ENCODE measurements at regions not wholly inside any gene's neighbourhood (a gene's known extent, or its start where the extent isn't known, plus 50 kb on each side); places are given as distances from the start of the nearest gene placed in this dataset.

- H3K4me2 ChIP-seq (ENCODE audit: low read length) = no peak overlapping the region
- H4K20me1 ChIP-seq (ENCODE audit: insufficient read depth, low read length) = no peaks in the 10 kb centered on the region
- TF ChIP-seq EZH2phosphoT487 (IDR thresholded peaks at IDR 0.05; ENCODE audit: low read depth) = no peak
- peaks cover 15% of the 10 kb centered on the region for H3K27me3 ChIP-seq (ENCODE audit: low read depth, low read length)
- H3K9ac ChIP-seq (ENCODE audit: low read length) = no peak overlapping the region
- no peaks in the 10 kb centered on the region for H3K36me3 ChIP-seq (replicated peaks; ENCODE audit: low read depth, low read length)
- H3K9me3 ChIP-seq (ENCODE audit: insufficient read depth, low read length) = no peaks in the 10 kb centered on the region
- H3K79me2 ChIP-seq (ENCODE audit: low read length) = no peaks in the 10 kb centered on the region
- no peak overlapping the region for H3K27ac ChIP-seq (ENCODE audit: low read length)
- no peak overlapping the region for H2AFZ ChIP-seq (ENCODE audit: low read depth, low read length)
- no peaks in the 10 kb centered on the region for H3K4me1 ChIP-seq (ENCODE audit: low read length)
- H3K4me3 ChIP-seq (ENCODE audit: low read length) = no peak overlapping the region
Measured at GRCh38 chr20:62581806-62582205, 60.5 kb upstream of the SLCO4A1 start.

GRCh38 chr20:62583424-62583920 is 58.8 kb upstream of the SLCO4A1 start:
- TF ChIP-seq CTCF (IDR thresholded peaks at IDR 0.05; ENCODE audit: low read depth, low read length) (no peak), EZH2phosphoT487 (IDR thresholded peaks at IDR 0.05; ENCODE audit: low read depth) (no peak)

DNA sequence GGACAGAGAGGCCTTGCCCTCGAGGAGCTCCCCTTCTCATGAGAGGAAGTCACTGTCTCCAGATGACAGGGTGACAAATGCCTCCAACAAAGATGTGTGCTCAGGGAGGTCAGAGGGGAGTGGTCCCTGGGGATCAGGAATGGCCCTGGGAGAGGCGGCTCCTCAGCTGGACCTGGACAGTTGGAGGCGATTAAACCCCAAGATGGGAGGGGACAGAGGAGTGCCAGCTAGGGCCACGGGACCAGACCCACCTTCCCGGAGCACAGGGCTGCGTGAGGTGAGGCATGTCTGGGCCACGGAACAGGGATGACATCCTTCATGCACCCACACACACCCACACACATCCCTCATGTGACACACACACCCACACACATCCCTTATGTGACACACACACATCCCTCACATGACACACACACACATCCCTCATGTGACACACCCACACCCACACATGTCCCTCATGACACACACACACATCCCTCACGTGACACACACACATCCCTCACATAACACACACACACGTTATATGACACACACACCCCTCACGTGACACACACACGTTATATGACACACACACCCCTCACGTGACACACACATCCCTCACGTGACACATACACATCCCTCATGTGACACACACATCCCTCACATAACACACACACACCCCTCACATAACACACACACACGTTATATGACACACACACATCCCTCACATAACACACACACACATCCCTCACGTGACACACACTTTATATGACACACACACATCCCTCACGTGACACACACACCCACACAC is 57.4 kb upstream of the SLCO4A1 start:
- no peaks in the 10 kb centered on the region for H3K79me2 ChIP-seq (ENCODE audit: low read length)
- TF ChIP-seq CTCF (IDR thresholded peaks at IDR 0.05; ENCODE audit: low read depth, low read length) (no peak), EZH2phosphoT487 (IDR thresholded peaks at IDR 0.05; ENCODE audit: low read depth) (no peak)
- H3K27me3 ChIP-seq (ENCODE audit: low read depth, low read length) = peaks cover 24% of the 10 kb centered on the region

More at GRCh38 chr20:62583424-62583920, 58.8 kb upstream of the SLCO4A1 start:
- Histone ChIP-seq H3K79me2 (ENCODE audit: low read length) (no peaks in the 10 kb centered on the region), H3K4me3 (ENCODE audit: low read length) (no peak overlapping the region), H3K4me2 (ENCODE audit: low read length) (no peak overlapping the region), H3K9me3 (ENCODE audit: insufficient read depth, low read length) (no peaks in the 10 kb centered on the region), H4K20me1 (ENCODE audit: insufficient read depth, low read length) (no peaks in the 10 kb centered on the region), H3K9ac (ENCODE audit: low read length) (no peak overlapping the region), H3K36me3 (replicated peaks; ENCODE audit: low read depth, low read length) (no peaks in the 10 kb centered on the region), H3K27me3 (ENCODE audit: low read depth, low read length) (peaks cover 23% of the 10 kb centered on the region), H3K4me1 (ENCODE audit: low read length) (no peaks in the 10 kb centered on the region), H2AFZ (ENCODE audit: low read depth, low read length) (no peak overlapping the region), H3K27ac (ENCODE audit: low read length) (no peak overlapping the region)

DNA sequence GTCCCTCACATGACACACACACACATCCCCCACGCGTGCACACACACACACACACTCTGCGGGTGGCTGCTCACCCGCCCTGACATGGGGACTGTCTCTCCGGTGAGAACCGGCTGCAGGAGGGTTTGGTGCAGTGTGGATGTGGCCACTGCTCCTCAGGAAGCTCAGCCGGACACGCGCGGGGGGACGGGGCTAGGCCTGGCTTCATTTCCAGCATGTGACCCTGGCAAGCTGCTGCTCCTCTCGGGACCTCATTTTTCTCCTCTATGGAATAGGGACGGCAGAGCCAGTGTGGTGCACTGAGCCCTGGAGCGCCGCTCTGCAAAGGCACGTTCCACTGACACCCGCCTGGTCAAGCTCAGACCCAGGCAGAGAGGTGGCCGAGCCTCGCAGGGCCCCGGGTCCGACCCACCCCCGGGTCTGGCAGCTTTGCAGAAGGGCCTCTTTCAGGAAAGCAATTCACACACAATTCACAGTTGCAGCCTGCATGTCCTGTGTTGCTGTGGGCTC is 56.8 kb upstream of the SLCO4A1 start:
- no peaks in the 10 kb centered on the region for H3K36me3 ChIP-seq (replicated peaks; ENCODE audit: low read depth, low read length)
- no peak overlapping the region for H2AFZ ChIP-seq (ENCODE audit: low read depth, low read length)
- no peaks in the 10 kb centered on the region for H3K4me1 ChIP-seq (ENCODE audit: low read length)
- no peak overlapping the region for H3K4me3 ChIP-seq (ENCODE audit: low read length)
- no peaks in the 10 kb centered on the region for H4K20me1 ChIP-seq (ENCODE audit: insufficient read depth, low read length)
- H3K27ac ChIP-seq (ENCODE audit: low read length) = no peak overlapping the region
- H3K4me2 ChIP-seq (ENCODE audit: low read length) = no peak overlapping the region
- TF ChIP-seq EZH2phosphoT487 (IDR thresholded peaks at IDR 0.05; ENCODE audit: low read depth) (no peak), CTCF (IDR thresholded peaks at IDR 0.05; ENCODE audit: low read depth, low read length) (no peak)
- H3K79me2 ChIP-seq (ENCODE audit: low read length) = no peaks in the 10 kb centered on the region
- H3K27me3 ChIP-seq (ENCODE audit: low read depth, low read length) = peaks cover 24% of the 10 kb centered on the region
- H3K9ac ChIP-seq (ENCODE audit: low read length) = no peak overlapping the region
- no peaks in the 10 kb centered on the region for H3K9me3 ChIP-seq (ENCODE audit: insufficient read depth, low read length)

More for the DNA sequence above, 57.4 kb upstream of the SLCO4A1 start:
- Histone ChIP-seq H3K4me1 (ENCODE audit: low read length) (no peaks in the 10 kb centered on the region), H3K4me2 (ENCODE audit: low read length) (no peak overlapping the region), H3K36me3 (replicated peaks; ENCODE audit: low read depth, low read length) (no peaks in the 10 kb centered on the region), H2AFZ (ENCODE audit: low read depth, low read length) (no peak overlapping the region), H3K27ac (ENCODE audit: low read length) (no peak overlapping the region), H3K9ac (ENCODE audit: low read length) (no peak overlapping the region), H3K4me3 (ENCODE audit: low read length) (no peak overlapping the region), H4K20me1 (ENCODE audit: insufficient read depth, low read length) (no peaks in the 10 kb centered on the region), H3K9me3 (ENCODE audit: insufficient read depth, low read length) (no peaks in the 10 kb centered on the region)
